ENCODE measurements at regions not wholly inside any gene's neighbourhood (a gene's known extent, or its start where the extent isn't known, plus 50 kb on each side); places are given as distances from the start of the nearest gene placed in this dataset.

DNA sequence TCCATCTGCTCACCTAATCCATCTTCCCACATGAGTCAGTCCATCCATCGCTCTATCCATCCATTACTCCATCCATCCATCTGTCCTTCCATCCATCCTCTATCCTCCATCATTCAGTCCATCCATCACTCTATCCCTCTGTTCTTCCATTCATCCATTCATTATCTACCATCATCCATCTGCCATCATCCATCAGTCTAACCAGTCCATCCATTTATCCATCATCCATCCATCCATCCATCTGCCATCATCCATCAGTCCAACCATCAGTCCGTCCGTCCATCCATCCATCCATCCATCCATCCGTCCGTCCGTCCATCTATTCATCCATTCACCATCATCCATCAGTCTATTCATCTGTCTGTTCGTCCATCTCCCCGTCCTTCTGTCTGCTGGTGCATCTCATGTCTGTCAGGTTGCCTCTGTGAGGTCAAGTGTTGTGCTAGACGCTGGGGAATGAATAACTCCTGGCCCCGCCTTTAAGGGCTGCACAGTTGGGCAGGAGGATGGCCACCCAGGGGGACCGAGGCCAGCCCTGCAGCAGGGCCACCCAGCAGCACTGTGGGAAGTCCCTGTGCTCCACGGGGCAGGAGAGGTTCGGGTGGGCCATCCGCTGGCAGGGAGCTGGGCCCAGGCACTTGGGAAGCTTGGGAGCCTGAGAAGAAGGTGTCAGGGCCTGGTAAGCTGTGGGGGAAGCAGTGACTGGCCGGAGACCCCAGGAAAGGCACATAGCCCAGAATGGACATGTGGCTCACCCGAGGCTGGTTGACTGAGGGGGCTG lies 137.1 kb downstream of the CTTN start:
- Mint-ChIP-seq H3K9me3 (ENCODE audit: unreplicated experiment) (peaks cover 5% of the 10 kb centered on the region), H3K27ac (ENCODE audit: unreplicated experiment) (no peak overlapping the region), H3K4me1 (ENCODE audit: low read depth, unreplicated experiment) (peaks cover 31% of the 10 kb centered on the region), H3K4me3 (ENCODE audit: unreplicated experiment) (peak overlapping the region; percentile 0), H3K27me3 (ENCODE audit: low read depth, unreplicated experiment) (peaks cover 14% of the 10 kb centered on the region), H3K36me3 (ENCODE audit: low read depth, unreplicated experiment) (peaks cover 5% of the 10 kb centered on the region)
- Histone ChIP-seq H4K20me1 (ENCODE audit: insufficient read depth, low read length) (no peaks in the 10 kb centered on the region), H3K27me3 (ENCODE audit: insufficient read depth, low read length) (no peaks in the 10 kb centered on the region), H3K36me3 (ENCODE audit: insufficient read depth, low read length) (no peaks in the 10 kb centered on the region), H2AFZ (ENCODE audit: low read depth, low read length) (no peak overlapping the region), H3K9ac (ENCODE audit: low read length) (no peak overlapping the region), H3K79me2 (ENCODE audit: insufficient read depth, low read length) (no peaks in the 10 kb centered on the region), H3K27ac (ENCODE audit: low read depth, low read length) (no peak overlapping the region), H3K4me3 (ENCODE audit: insufficient read depth, low read depth, low read length) (no peak overlapping the region), H3K4me2 (ENCODE audit: low read length) (no peak overlapping the region), H3K9me3 (ENCODE audit: insufficient read depth, low read depth, low read length) (no peaks in the 10 kb centered on the region), H3K4me1 (ENCODE audit: insufficient read depth, low read length) (peaks cover 8% of the 10 kb centered on the region)
- TF ChIP-seq, protein P1, sequence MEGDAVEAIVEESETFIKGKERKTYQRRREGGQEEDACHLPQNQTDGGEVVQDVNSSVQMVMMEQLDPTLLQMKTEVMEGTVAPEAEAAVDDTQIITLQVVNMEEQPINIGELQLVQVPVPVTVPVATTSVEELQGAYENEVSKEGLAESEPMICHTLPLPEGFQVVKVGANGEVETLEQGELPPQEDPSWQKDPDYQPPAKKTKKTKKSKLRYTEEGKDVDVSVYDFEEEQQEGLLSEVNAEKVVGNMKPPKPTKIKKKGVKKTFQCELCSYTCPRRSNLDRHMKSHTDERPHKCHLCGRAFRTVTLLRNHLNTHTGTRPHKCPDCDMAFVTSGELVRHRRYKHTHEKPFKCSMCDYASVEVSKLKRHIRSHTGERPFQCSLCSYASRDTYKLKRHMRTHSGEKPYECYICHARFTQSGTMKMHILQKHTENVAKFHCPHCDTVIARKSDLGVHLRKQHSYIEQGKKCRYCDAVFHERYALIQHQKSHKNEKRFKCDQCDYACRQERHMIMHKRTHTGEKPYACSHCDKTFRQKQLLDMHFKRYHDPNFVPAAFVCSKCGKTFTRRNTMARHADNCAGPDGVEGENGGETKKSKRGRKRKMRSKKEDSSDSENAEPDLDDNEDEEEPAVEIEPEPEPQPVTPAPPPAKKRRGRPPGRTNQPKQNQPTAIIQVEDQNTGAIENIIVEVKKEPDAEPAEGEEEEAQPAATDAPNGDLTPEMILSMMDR (IDR thresholded peaks at IDR 0.05; ENCODE audit: insufficient read depth, low read depth, low read length): no peak
- TF ChIP-seq EZH2 (IDR thresholded peaks at IDR 0.05; ENCODE audit: insufficient read depth, low read length): no peak
- DNase-seq (ENCODE audit: low read depth) (no peak), FAIRE-seq (no peak)

DNA sequence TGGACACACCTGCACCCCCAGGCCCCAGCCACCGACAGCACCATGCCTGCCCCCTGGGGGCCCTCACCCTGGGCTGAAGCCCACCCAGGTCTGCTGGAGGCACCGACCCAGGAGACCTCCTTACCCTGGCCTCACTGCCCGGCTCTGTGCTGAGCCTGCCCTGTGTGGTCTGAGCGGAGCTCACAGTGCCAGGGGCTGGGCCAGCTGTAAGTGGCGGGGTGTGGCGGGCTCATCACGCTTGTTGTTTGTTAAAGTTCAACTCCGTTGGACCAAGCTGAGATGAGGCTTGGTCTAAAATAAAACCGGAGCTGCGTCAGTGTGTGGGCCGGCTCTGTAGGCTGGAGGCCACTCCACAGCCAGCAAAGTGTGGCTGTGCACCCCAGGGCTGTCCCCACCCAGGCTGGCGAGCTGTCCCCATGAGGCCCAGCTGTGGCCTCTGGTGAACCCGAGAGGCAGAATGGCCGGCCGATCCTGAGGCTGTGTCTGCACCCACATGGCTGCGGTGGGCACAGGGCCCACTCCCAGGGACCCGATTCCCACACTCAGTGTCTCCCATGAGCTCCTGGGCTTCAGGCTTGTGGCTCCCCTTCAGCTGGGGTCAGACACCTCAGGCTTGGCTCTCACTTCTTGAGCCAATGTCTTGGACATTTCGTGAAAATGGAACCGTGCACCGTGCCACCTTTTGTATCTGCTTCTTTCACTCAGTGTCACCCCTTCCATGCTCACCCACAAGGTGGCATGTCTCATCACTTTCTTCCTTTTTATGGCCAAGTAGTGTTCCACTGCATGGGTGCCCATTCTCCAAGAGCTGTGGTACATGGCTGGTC lies 137.9 kb downstream of the CTTN start:
- Histone ChIP-seq H4K20me1 (ENCODE audit: insufficient read depth, low read length) (no peaks in the 10 kb centered on the region), H3K27ac (ENCODE audit: low read depth, low read length) (no peak overlapping the region), H2AFZ (ENCODE audit: low read depth, low read length) (no peak overlapping the region), H3K9me3 (ENCODE audit: insufficient read depth, low read depth, low read length) (no peaks in the 10 kb centered on the region), H3K27me3 (ENCODE audit: insufficient read depth, low read length) (no peaks in the 10 kb centered on the region), H3K79me2 (ENCODE audit: insufficient read depth, low read length) (no peaks in the 10 kb centered on the region), H3K4me3 (ENCODE audit: insufficient read depth, low read depth, low read length) (no peak overlapping the region), H3K36me3 (ENCODE audit: insufficient read depth, low read length) (no peaks in the 10 kb centered on the region), H3K9ac (ENCODE audit: low read length) (no peak overlapping the region), H3K4me2 (ENCODE audit: low read length) (no peak overlapping the region), H3K4me1 (ENCODE audit: insufficient read depth, low read length) (peaks cover 8% of the 10 kb centered on the region)
- no peak for TF ChIP-seq EZH2 (IDR thresholded peaks at IDR 0.05; ENCODE audit: insufficient read depth, low read length)
- TF ChIP-seq, protein P1 (IDR thresholded peaks at IDR 0.05; ENCODE audit: insufficient read depth, low read depth, low read length): no peak
- H3K4me1 Mint-ChIP-seq (ENCODE audit: low read depth, unreplicated experiment): peaks cover 28% of the 10 kb centered on the region
- H3K9me3 Mint-ChIP-seq (ENCODE audit: unreplicated experiment): peaks cover 9% of the 10 kb centered on the region
- FAIRE-seq: no peak
- H3K4me3 Mint-ChIP-seq (ENCODE audit: unreplicated experiment): no peak overlapping the region
- peaks cover 18% of the 10 kb centered on the region for H3K27me3 Mint-ChIP-seq (ENCODE audit: low read depth, unreplicated experiment)
- DNase-seq (ENCODE audit: low read depth): no peak
- H3K27ac Mint-ChIP-seq (ENCODE audit: unreplicated experiment): no peak overlapping the region
- peaks cover 5% of the 10 kb centered on the region for H3K36me3 Mint-ChIP-seq (ENCODE audit: low read depth, unreplicated experiment)
